Right atrium auricular region (tissue), 2 donors: ENCODE measurements at regions not wholly inside any gene's neighbourhood (a gene's known extent, or its start where the extent isn't known, plus 50 kb on each side); places are given as distances from the start of the nearest gene placed in this dataset.

Experiments
- DNase-seq: peaks from one replicate; pipeline ENCODE4 v3.0.0-alpha.2; 2019; ENCODE audit warnings: low spot score
- H3K27ac ChIP-seq, 2 donors: fragments of 200-600 bp; sonication (generic); 1 replicate in 1 of 2; 2 replicates in 1 of 2; pipeline ENCODE4 v1.5.1; 2016 to 2019
- H3K27me3 ChIP-seq, 2 donors: fragments of 200-600 bp; sonication (generic); one replicate each; pipeline versions ENCODE4 v1.5.1 to v1.6.0; 2017 to 2019
- H3K36me3 ChIP-seq: fragments of 200-600 bp; sonication (generic); one replicate; pipeline ENCODE4 v1.5.1; 2016
- H3K4me1 ChIP-seq, 2 donors: fragments of 200-600 bp; sonication (generic); one replicate each; pipeline versions ENCODE4 v1.5.1 to v1.6.0; 2017 to 2019
- H3K4me3 ChIP-seq, 2 donors: fragments of 200-600 bp; sonication (generic); 1 replicate in 1 of 2; 2 replicates in 1 of 2; pipeline ENCODE4 v1.5.1; 2017 to 2019; ENCODE audit warnings: mild to moderate bottlenecking in 1 of 2, moderate library complexity in 1 of 2
- H3K9me3 ChIP-seq, 2 donors: fragments of 200-600 bp; sonication (generic); one replicate each; pipeline ENCODE4 v1.5.1; 2019
- CTCF ChIP-seq, 2 donors: fragments of 200-600 bp; sonication (generic); IDR thresholded peaks; one replicate each; pipeline ENCODE4 v1.5.1; 2019; ENCODE audit warnings: antibody characterized with exemption in 2 of 2

- Histone ChIP-seq H3K27me3 (no peaks in the 10 kb centered on the region), H3K4me3 (no peak overlapping the region), H3K9me3 (no peaks in the 10 kb centered on the region), H3K4me1 (no peaks in the 10 kb centered on the region), H3K36me3 (no peaks in the 10 kb centered on the region), H3K27ac (no peak overlapping the region)
- no peak for DNase-seq
- TF ChIP-seq CTCF (IDR thresholded peaks at IDR 0.05): no peak
These were observed 237.9 kb upstream of the SOX4 start for GRCh38 chr6:21355638-21356037.

- no peak for TF ChIP-seq CTCF (IDR thresholded peaks at IDR 0.05)
- H3K27me3 ChIP-seq: no peaks in the 10 kb centered on the region
- H3K9me3 ChIP-seq: no peaks in the 10 kb centered on the region
- DNase-seq: no peak
- H3K4me3 ChIP-seq: no peak overlapping the region
- H3K4me1 ChIP-seq: no peaks in the 10 kb centered on the region
- H3K36me3 ChIP-seq: no peaks in the 10 kb centered on the region
- H3K27ac ChIP-seq: no peak overlapping the region
These were observed 236.3 kb upstream of the SOX4 start for GRCh38 chr6:21357262-21357661.

GRCh38 chr6:21359926-21360325 is 233.6 kb upstream of the SOX4 start:
- no peak for TF ChIP-seq CTCF (IDR thresholded peaks at IDR 0.05)
- Histone ChIP-seq H3K4me1 (no peaks in the 10 kb centered on the region), H3K27me3 (no peaks in the 10 kb centered on the region), H3K36me3 (no peaks in the 10 kb centered on the region), H3K27ac (no peak overlapping the region), H3K4me3 (no peak overlapping the region), H3K9me3 (no peaks in the 10 kb centered on the region)
- DNase-seq: no peak

GRCh38 chr6:21360336-21360735 is 233.2 kb upstream of the SOX4 start:
- H3K27me3 ChIP-seq: no peaks in the 10 kb centered on the region
- no peak overlapping the region for H3K4me3 ChIP-seq
- no peaks in the 10 kb centered on the region for H3K36me3 ChIP-seq
- no peaks in the 10 kb centered on the region for H3K4me1 ChIP-seq
- no peak for TF ChIP-seq CTCF (IDR thresholded peaks at IDR 0.05)
- DNase-seq: no peak
- H3K9me3 ChIP-seq: no peaks in the 10 kb centered on the region
- H3K27ac ChIP-seq: no peak overlapping the region

GRCh38 chr6:21367148-21367547 is 226.4 kb upstream of the SOX4 start:
- TF ChIP-seq CTCF (IDR thresholded peaks at IDR 0.05): no peak
- no peak overlapping the region for H3K4me3 ChIP-seq
- DNase-seq: no peak

GRCh38 chr6:21367649-21368154 is 225.8 kb upstream of the SOX4 start:
- Histone ChIP-seq H3K27ac (no peak overlapping the region), H3K4me3 (no peak overlapping the region), H3K36me3 (no peaks in the 10 kb centered on the region), H3K9me3 (no peaks in the 10 kb centered on the region), H3K27me3 (no peaks in the 10 kb centered on the region), H3K4me1 (peaks cover 0 to 10% of the 10 kb centered on the region in 2 donors)
- no peak for DNase-seq
- no peak for TF ChIP-seq CTCF (IDR thresholded peaks at IDR 0.05)

More at GRCh38 chr6:21367148-21367547, 226.4 kb upstream of the SOX4 start:
- Histone ChIP-seq H3K27ac (no peak overlapping the region), H3K36me3 (no peaks in the 10 kb centered on the region), H3K4me1 (peaks cover 0 to 9% of the 10 kb centered on the region in 2 donors), H3K27me3 (no peaks in the 10 kb centered on the region), H3K9me3 (no peaks in the 10 kb centered on the region)
